HG03039 (cell line): ENCODE measurements at regions not wholly inside any gene's neighbourhood (a gene's known extent, or its start where the extent isn't known, plus 50 kb on each side); places are given as distances from the start of the nearest gene placed in this dataset.

Source experiments
- ATAC-seq: cut with Tn5 transposase; IDR thresholded peaks from one replicate; pipeline ENCODE4 v1.9.1; 2021; ENCODE audit warnings: mild to moderate bottlenecking, moderate library complexity; ENCODE audit not compliant: unreplicated experiment

GRCh38 chr1:168991667-168992475 lies 114.6 kb upstream of the ATP1B1 start:
- ATAC-seq = no peak

GRCh38 chr1:169001353-169001752 lies 105.1 kb upstream of the ATP1B1 start:
- no peak for ATAC-seq

- ATAC-seq = no peak
Measured at GRCh38 chr1:169003864-169004516, 102.5 kb upstream of the ATP1B1 start.

GRCh38 chr1:169005776-169006175 lies 100.7 kb upstream of the ATP1B1 start:
- no peak for ATAC-seq

- no peak for ATAC-seq
Measured at GRCh38 chr1:169009666-169010065, 96.8 kb upstream of the ATP1B1 start.

- ATAC-seq = no peak
Measured at GRCh38 chr1:169012416-169012815, 94.1 kb upstream of the ATP1B1 start.

- ATAC-seq = no peak
Measured at GRCh38 chr1:169013821-169014220, 92.7 kb upstream of the ATP1B1 start.

- ATAC-seq = no peak
Measured at GRCh38 chr1:169015464-169015863, 91.0 kb upstream of the ATP1B1 start.

GRCh38 chr1:169018751-169019150 lies 87.7 kb upstream of the ATP1B1 start:
- no peak for ATAC-seq

GRCh38 chr1:169019419-169020058 lies 87.0 kb upstream of the ATP1B1 start:
- ATAC-seq = no peak

GRCh38 chr1:169020684-169021083 lies 85.8 kb upstream of the ATP1B1 start:
- ATAC-seq = no peak

GRCh38 chr1:169022648-169023047 lies 83.8 kb upstream of the ATP1B1 start:
- no peak for ATAC-seq

GRCh38 chr1:169024255-169024654 lies 82.2 kb upstream of the ATP1B1 start:
- ATAC-seq = no peak

GRCh38 chr1:169024800-169025271 lies 81.7 kb upstream of the ATP1B1 start:
- ATAC-seq = peak; percentile 92

GRCh38 chr1:169025412-169025811 lies 81.1 kb upstream of the ATP1B1 start:
- no peak for ATAC-seq

- no peak for ATAC-seq
Measured at GRCh38 chr1:169027607-169028320, 78.7 kb upstream of the ATP1B1 start.

- ATAC-seq = no peak
Measured at GRCh38 chr1:169031566-169032224, 74.8 kb upstream of the ATP1B1 start.

GRCh38 chr1:169041366-169041765 lies 65.1 kb upstream of the ATP1B1 start:
- no peak for ATAC-seq

- ATAC-seq = no peak
Measured at GRCh38 chr1:169042377-169042776, 64.1 kb upstream of the ATP1B1 start.

- ATAC-seq = no peak
Measured at GRCh38 chr1:169043823-169044222, 62.7 kb upstream of the ATP1B1 start.

- ATAC-seq = peak; percentile 83
Measured at GRCh38 chr1:169044296-169044695, 62.2 kb upstream of the ATP1B1 start.
